Hepatocyte (in vitro differentiated cells): ENCODE measurements at regions not wholly inside any gene's neighbourhood (a gene's known extent, or its start where the extent isn't known, plus 50 kb on each side); places are given as distances from the start of the nearest gene placed in this dataset.

ENCODE experiments used
- DNase-seq: peaks from one replicate; pipeline ENCODE4 v3.0.0-alpha.2; 2016; ENCODE audit warnings: low spot score
- H2AFZ ChIP-seq: fragments of 200-600 bp; sonication (generic); 2 replicates; pipeline ENCODE4 v1.6.0; 2016; ENCODE audit warnings: antibody characterized with exemption, mild to moderate bottlenecking
- H3K27ac ChIP-seq: fragments of 200-600 bp; sonication (generic); 2 replicates; pipeline ENCODE4 v1.5.1; 2016; ENCODE audit warnings: mild to moderate bottlenecking
- H3K27me3 ChIP-seq: fragments of 200-600 bp; sonication (generic); 2 replicates; pipeline ENCODE4 v1.6.1; 2016
- H3K36me3 ChIP-seq: fragments of 200-600 bp; sonication (generic); replicated peaks from 2 replicates; pipeline ENCODE4 v1.5.1; 2016; ENCODE audit warnings: low read depth; ENCODE audit not compliant: insufficient read depth
- H3K4me1 ChIP-seq: fragments of 200-600 bp; sonication (generic); 2 replicates; pipeline ENCODE4 v1.5.1; 2016; ENCODE audit warnings: mild to moderate bottlenecking, moderate library complexity; ENCODE audit not compliant: insufficient read depth
- H3K4me2 ChIP-seq: fragments of 200-600 bp; sonication (generic); 2 replicates; pipeline ENCODE4 v1.6.0; 2016
- H3K4me3 ChIP-seq: fragments of 200-600 bp; sonication (generic); 2 replicates; pipeline ENCODE4 v1.5.1; 2016; ENCODE audit warnings: mild to moderate bottlenecking
- H3K79me2 ChIP-seq: fragments of 200-600 bp; sonication (generic); 2 replicates; pipeline ENCODE4 v1.6.0; 2017; ENCODE audit warnings: mild to moderate bottlenecking
- H3K9me2 ChIP-seq: fragments of 200-600 bp; sonication (generic); replicated peaks from 2 replicates; pipeline ENCODE4 v1.6.0; 2017; ENCODE audit warnings: mild to moderate bottlenecking; ENCODE audit not compliant: insufficient read depth
- H3K9me3 ChIP-seq: fragments of 200-600 bp; sonication (generic); 2 replicates; pipeline ENCODE4 v1.5.1; 2016; ENCODE audit warnings: low read depth, mild to moderate bottlenecking
- H4K20me1 ChIP-seq: fragments of 200-600 bp; sonication (generic); 2 replicates; pipeline ENCODE4 v1.6.0; 2016; ENCODE audit warnings: mild to moderate bottlenecking; ENCODE audit not compliant: insufficient read depth, poor library complexity, severe bottlenecking
- EZH2 ChIP-seq: fragments of 200-600 bp; sonication (generic); IDR thresholded peaks from 2 replicates; pipeline ENCODE4 v1.6.1; 2016; ENCODE audit warnings: antibody characterized with exemption, mild to moderate bottlenecking, borderline replicate concordance
- EZH2phosphoT487 ChIP-seq: fragments of 200-600 bp; sonication (generic); IDR thresholded peaks from one replicate; pipeline ENCODE4 v1.6.1; 2018; ENCODE audit warnings: antibody characterized with exemption, mild to moderate bottlenecking, low read depth, moderate library complexity; ENCODE audit not compliant: unreplicated experiment, severe bottlenecking
- WGBS: methylation state at CpG from one replicate; pipeline ENCODE4 v1.1.6; 2016; ENCODE audit warnings: low lambda C conversion rate; ENCODE audit errors: missing lambda C conversion rate; 5-methylcytosine and 5-hydroxymethylcytosine counted together
- TF ChIP-seq, protein P1 (sequence below): fragments of 200-600 bp; sonication (generic); IDR thresholded peaks from 2 replicates; pipeline ENCODE4 v1.5.1; 2016; ENCODE audit warnings: antibody characterized with exemption, mild to moderate bottlenecking; ENCODE audit not compliant: poor library complexity

DNA sequence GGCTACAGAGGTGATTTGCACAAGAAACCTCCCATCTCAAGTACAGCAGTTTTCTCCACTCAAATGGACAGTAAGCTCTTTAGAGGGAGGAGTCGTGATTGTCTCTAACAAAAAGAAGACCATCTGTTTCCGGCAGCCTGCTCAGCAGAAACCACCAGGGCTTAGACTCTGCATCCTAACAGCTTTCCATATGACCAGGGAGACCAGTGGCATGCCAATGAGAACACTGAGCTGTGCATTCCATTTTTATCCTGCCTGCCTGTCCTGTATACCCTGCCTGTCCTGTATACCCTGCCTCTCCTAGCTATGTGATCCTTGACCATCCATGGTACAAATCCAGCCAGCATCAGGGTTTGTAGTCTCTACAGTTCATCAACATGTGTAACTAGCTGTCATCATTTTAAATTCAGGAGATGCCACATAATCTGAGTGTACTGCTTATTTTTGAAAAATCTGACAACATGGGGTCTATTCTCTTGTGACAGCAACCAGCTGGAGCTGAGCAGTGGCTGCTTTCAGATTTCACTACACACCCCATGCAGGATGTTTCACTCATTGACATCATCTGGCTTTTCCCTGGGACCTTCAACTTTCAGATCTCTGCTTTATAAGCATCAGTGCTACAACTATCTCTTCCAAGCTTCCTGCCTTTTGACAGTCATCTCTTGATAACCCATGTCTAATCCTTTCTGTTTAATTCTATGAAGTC lies 50.5 kb upstream of the POU2AF2 start:
- Histone ChIP-seq H3K27me3 (no peaks in the 10 kb centered on the region), H3K36me3 (no peaks in the 10 kb centered on the region), H4K20me1 (no peaks in the 10 kb centered on the region), H3K79me2 (no peaks in the 10 kb centered on the region), H3K27ac (no peak overlapping the region), H3K9me3 (no peaks in the 10 kb centered on the region), H3K4me3 (no peak overlapping the region), H2AFZ (no peak overlapping the region), H3K4me2 (no peak overlapping the region), H3K4me1 (no peaks in the 10 kb centered on the region), H3K9me2 (no peaks in the 10 kb centered on the region)
- 50% methylated on average over 2 of the region's 2 CpGs for WGBS
- TF ChIP-seq EZH2, result no peak
- TF ChIP-seq, protein P1, sequence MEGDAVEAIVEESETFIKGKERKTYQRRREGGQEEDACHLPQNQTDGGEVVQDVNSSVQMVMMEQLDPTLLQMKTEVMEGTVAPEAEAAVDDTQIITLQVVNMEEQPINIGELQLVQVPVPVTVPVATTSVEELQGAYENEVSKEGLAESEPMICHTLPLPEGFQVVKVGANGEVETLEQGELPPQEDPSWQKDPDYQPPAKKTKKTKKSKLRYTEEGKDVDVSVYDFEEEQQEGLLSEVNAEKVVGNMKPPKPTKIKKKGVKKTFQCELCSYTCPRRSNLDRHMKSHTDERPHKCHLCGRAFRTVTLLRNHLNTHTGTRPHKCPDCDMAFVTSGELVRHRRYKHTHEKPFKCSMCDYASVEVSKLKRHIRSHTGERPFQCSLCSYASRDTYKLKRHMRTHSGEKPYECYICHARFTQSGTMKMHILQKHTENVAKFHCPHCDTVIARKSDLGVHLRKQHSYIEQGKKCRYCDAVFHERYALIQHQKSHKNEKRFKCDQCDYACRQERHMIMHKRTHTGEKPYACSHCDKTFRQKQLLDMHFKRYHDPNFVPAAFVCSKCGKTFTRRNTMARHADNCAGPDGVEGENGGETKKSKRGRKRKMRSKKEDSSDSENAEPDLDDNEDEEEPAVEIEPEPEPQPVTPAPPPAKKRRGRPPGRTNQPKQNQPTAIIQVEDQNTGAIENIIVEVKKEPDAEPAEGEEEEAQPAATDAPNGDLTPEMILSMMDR, result no peak
- TF ChIP-seq EZH2phosphoT487, result no peak
- DNase-seq, result no peak

DNA sequence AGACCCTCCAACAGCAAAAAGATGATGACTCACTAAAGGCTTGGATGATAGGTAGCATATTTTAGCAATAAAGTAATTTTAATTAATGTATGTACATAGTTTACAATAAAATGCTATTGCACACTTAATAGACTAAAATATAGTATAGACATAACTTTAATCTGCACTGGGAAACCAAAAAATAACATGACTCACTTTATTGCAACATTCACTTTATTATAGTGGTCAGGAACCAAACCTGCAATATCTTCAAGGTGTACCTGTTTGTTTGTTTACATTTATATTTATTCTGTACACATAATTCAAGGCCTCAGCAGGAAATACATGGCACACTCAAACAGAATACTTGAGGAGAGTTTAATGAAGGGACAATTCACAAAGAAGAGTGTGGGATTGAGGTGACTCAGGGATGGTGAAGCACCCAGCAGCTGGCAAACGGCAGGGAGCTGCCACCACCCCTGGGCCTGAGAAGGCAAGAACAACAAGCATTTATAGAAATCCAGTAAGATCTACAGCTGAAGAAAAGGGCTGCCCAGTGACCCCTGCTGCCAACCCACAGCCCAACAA lies 51.5 kb upstream of the POU2AF2 start:
- TF ChIP-seq, protein P1, result no peak
- TF ChIP-seq EZH2phosphoT487 (no peak), EZH2 (no peak)
- DNase-seq, result no peak
- no peaks in the 10 kb centered on the region for H3K27me3 ChIP-seq
- no peak overlapping the region for H2AFZ ChIP-seq
- H3K36me3 ChIP-seq, result no peaks in the 10 kb centered on the region
- H3K4me3 ChIP-seq, result no peak overlapping the region
- no peaks in the 10 kb centered on the region for H3K9me2 ChIP-seq
- 86% methylated on average over 1 of the region's 1 CpG for WGBS
- no peaks in the 10 kb centered on the region for H3K9me3 ChIP-seq
- no peak overlapping the region for H3K4me2 ChIP-seq
- H4K20me1 ChIP-seq, result no peaks in the 10 kb centered on the region
- no peaks in the 10 kb centered on the region for H3K79me2 ChIP-seq
- H3K27ac ChIP-seq, result no peak overlapping the region
- no peaks in the 10 kb centered on the region for H3K4me1 ChIP-seq

DNA sequence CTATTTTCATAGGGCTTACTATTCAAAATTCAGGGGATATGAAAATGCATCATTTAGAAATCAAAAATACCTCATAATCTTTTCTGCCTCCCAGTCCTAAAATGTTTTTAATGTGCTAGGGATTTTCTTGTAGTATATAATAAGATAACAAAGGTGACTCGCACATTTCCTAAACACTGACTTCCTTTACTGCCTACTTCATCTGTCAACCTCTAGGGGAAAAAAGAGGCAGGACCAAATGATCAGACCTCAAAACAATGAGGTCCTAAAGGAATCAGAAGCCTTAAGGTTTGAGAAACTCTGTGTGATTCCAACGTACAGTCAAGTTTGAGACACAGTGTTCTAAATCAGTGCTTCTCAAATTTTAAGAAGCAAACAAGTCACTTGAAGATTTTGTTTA lies 56.1 kb upstream of the POU2AF2 start:
- DNase-seq, result no peak
- Histone ChIP-seq H3K27me3 (no peaks in the 10 kb centered on the region), H4K20me1 (no peaks in the 10 kb centered on the region), H3K4me1 (no peaks in the 10 kb centered on the region), H3K79me2 (no peaks in the 10 kb centered on the region), H3K4me2 (no peak overlapping the region), H3K9me2 (no peaks in the 10 kb centered on the region), H2AFZ (no peak overlapping the region), H3K36me3 (no peaks in the 10 kb centered on the region), H3K9me3 (no peaks in the 10 kb centered on the region), H3K4me3 (no peak overlapping the region), H3K27ac (no peak overlapping the region)
- TF ChIP-seq EZH2 (no peak), EZH2phosphoT487 (no peak)
- TF ChIP-seq, protein P1, result no peak
- WGBS, result 58% methylated on average over 2 of the region's 2 CpGs
